Trophoblast cell (in vitro differentiated cells and primary cell): ENCODE measurements at regions not wholly inside any gene's neighbourhood (a gene's known extent, or its start where the extent isn't known, plus 50 kb on each side); places are given as distances from the start of the nearest gene placed in this dataset.

Experiments
- DNase-seq, 2 donors: peaks; one replicate each; pipeline ENCODE4 v3.0.0-alpha.2; 2016
- H2AFZ ChIP-seq: 2 replicates; pipeline ENCODE4 v1.6.1; 2013; ENCODE audit warnings: low read length, moderate library complexity, mild to moderate bottlenecking; ENCODE audit not compliant: insufficient read depth, poor library complexity
- H2AK5ac ChIP-seq: 2 replicates; pipeline ENCODE4 v1.6.1; 2013; ENCODE audit warnings: mild to moderate bottlenecking, low read length
- H2BK120ac ChIP-seq: 2 replicates; pipeline ENCODE4 v1.6.1; 2013; ENCODE audit warnings: low read length, mild to moderate bottlenecking, moderate library complexity; ENCODE audit not compliant: insufficient read depth, poor library complexity
- H2BK12ac ChIP-seq: 2 replicates; pipeline ENCODE4 v1.6.1; 2013; ENCODE audit warnings: mild to moderate bottlenecking, low read length, moderate library complexity
- H2BK5ac ChIP-seq: 2 replicates; pipeline ENCODE4 v1.6.1; 2013; ENCODE audit warnings: low read length, low read depth, moderate library complexity, mild to moderate bottlenecking; ENCODE audit not compliant: poor library complexity
- H3K14ac ChIP-seq: 2 replicates; pipeline ENCODE4 v1.6.1; 2013; ENCODE audit warnings: mild to moderate bottlenecking, low read length
- H3K18ac ChIP-seq: 2 replicates; pipeline ENCODE4 v1.6.1; 2013; ENCODE audit warnings: mild to moderate bottlenecking, low read length
- H3K23ac ChIP-seq: 2 replicates; pipeline ENCODE4 v1.6.1; 2013; ENCODE audit warnings: low read length
- H3K27ac ChIP-seq: 2 replicates; pipeline ENCODE4 v1.5.1; 2013; ENCODE audit warnings: low read depth, mild to moderate bottlenecking, inconsistent platforms, low read length, moderate library complexity
- H3K27me3 ChIP-seq: 2 replicates; pipeline ENCODE4 v1.6.1; 2013; ENCODE audit warnings: inconsistent platforms, mild to moderate bottlenecking, low read length, moderate library complexity; ENCODE audit not compliant: insufficient read depth
- H3K36me3 ChIP-seq, 2 experiments: 1 replicate in 1 of 2; 2 replicates in 1 of 2; pipeline ENCODE4 v1.6.1; 2013; ENCODE audit warnings: low read length in 2 of 2, mild to moderate bottlenecking in 2 of 2, moderate library complexity in 1 of 2; ENCODE audit not compliant: insufficient read depth in 2 of 2, control insufficient read depth in 1 of 2
- H3K4ac ChIP-seq: 2 replicates; pipeline ENCODE4 v1.6.1; 2013; ENCODE audit warnings: low read depth, mild to moderate bottlenecking, low read length, moderate library complexity
- H3K4me1 ChIP-seq, 2 experiments: 1 replicate in 1 of 2; 2 replicates in 1 of 2; pipeline ENCODE4 v1.6.1; 2013; ENCODE audit warnings: low read length in 2 of 2, mild to moderate bottlenecking in 2 of 2, moderate library complexity in 1 of 2; ENCODE audit not compliant: insufficient read depth in 2 of 2, control insufficient read depth in 1 of 2
- H3K4me2 ChIP-seq: 2 replicates; pipeline ENCODE4 v1.6.1; 2013; ENCODE audit warnings: inconsistent platforms, mild to moderate bottlenecking, low read length, moderate library complexity
- H3K4me3 ChIP-seq: 2 replicates; pipeline ENCODE4 v1.5.1; 2013; ENCODE audit warnings: mild to moderate bottlenecking, low read depth, low read length, inconsistent platforms
- H3K79me1 ChIP-seq: one replicate; pipeline ENCODE4 v1.6.1; 2013; ENCODE audit warnings: low read length
- H3K79me2 ChIP-seq: 2 replicates; pipeline ENCODE4 v1.6.1; 2013; ENCODE audit warnings: low read length, mild to moderate bottlenecking; ENCODE audit not compliant: control insufficient read depth, insufficient read depth, poor library complexity
- H3K9ac ChIP-seq: 2 replicates; pipeline ENCODE4 v1.6.1; 2013; ENCODE audit warnings: mild to moderate bottlenecking, low read length
- H3K9me3 ChIP-seq: 2 replicates; pipeline ENCODE4 v1.6.1; 2013; ENCODE audit warnings: low read depth, mild to moderate bottlenecking, control low read depth, inconsistent platforms, low read length; ENCODE audit not compliant: insufficient read depth
- H4K12ac ChIP-seq: 2 replicates; pipeline ENCODE4 v1.6.1; 2013; ENCODE audit warnings: low read depth, mild to moderate bottlenecking, low read length, moderate library complexity
- H4K8ac ChIP-seq: 2 replicates; pipeline ENCODE4 v1.6.1; 2013; ENCODE audit warnings: low read depth, mild to moderate bottlenecking, low read length, moderate library complexity
- H4K91ac ChIP-seq: one replicate; pipeline ENCODE4 v1.6.1; 2013; ENCODE audit warnings: low read depth, mild to moderate bottlenecking, low read length, moderate library complexity
- WGBS: extraction: QIAGEN DNeasy Blood & Tissue Kit; methylation state at CpG from one replicate; pipeline ENCODE4 v1.1.7; 2013; ENCODE audit warnings: missing lambda C conversion rate; ENCODE audit not compliant: insufficient read length, insufficient coverage; ENCODE audit errors: extremely low coverage; 5-methylcytosine and 5-hydroxymethylcytosine counted together

DNA sequence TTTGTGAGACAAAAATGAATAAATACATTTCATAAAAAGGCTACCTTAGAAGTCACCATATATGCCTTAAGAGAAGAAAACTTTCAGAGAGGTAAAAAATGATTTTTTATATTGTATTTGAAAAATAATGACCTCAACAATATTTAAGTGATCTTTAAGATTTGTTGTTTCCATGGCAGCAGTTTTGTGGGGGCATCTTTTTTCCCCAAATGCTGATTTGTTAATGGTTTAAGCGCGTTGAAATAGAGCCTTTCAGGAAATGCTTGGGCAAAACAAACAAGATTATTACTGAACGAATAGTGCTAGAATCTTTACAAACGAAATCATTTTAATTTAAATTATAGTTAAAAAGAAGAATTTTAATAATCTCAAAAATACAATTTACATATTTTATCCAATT is 103.1 kb upstream of the MYO16 start:
- Histone ChIP-seq H3K23ac (no peak overlapping the region), H3K79me1 (no peaks in the 10 kb centered on the region), H2AK5ac (no peak overlapping the region), H3K27ac (no peak overlapping the region), H3K4me2 (no peak overlapping the region), H3K79me2 (no peaks in the 10 kb centered on the region), H3K4ac (no peak overlapping the region), H2BK5ac (no peak overlapping the region), H3K4me1 (no peaks in the 10 kb centered on the region), H2BK12ac (no peak overlapping the region), H3K4me3 (no peak overlapping the region), H4K8ac (no peak overlapping the region), H3K9me3 (peaks cover 1% of the 10 kb centered on the region), H3K27me3 (no peaks in the 10 kb centered on the region), H4K12ac (no peak overlapping the region), H3K18ac (no peak overlapping the region), H2AFZ (no peak overlapping the region), H2BK120ac (no peak overlapping the region), H4K91ac (no peak overlapping the region), H3K9ac (no peak overlapping the region), H3K14ac (no peak overlapping the region), H3K36me3 (no peaks in the 10 kb centered on the region)
- WGBS: no CpG with 5 or more reads among the region's 4 CpGs
- no peak for DNase-seq

DNA sequence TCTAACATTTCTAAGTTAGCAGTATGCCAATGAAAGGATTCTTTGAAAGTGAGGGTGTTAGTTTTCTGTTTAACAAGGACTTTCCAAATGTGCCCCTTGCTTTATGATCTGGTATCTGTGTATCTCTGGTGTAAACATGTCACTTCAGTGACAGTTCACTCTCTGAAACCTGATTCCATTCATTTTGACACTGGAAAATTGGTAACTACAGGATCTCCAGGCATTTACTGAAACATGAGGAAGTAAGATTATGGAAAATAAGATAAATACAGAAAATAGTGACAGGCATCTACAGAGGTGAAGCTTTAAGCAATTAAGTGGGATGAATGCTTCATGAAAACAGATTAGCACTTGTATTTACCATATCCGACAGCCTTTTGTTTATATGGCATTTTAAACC is 101.6 kb upstream of the MYO16 start:
- Histone ChIP-seq H3K36me3 (no peaks in the 10 kb centered on the region), H3K9ac (no peak overlapping the region)
- WGBS: no CpG with 5 or more reads among the region's 1 CpG

DNA sequence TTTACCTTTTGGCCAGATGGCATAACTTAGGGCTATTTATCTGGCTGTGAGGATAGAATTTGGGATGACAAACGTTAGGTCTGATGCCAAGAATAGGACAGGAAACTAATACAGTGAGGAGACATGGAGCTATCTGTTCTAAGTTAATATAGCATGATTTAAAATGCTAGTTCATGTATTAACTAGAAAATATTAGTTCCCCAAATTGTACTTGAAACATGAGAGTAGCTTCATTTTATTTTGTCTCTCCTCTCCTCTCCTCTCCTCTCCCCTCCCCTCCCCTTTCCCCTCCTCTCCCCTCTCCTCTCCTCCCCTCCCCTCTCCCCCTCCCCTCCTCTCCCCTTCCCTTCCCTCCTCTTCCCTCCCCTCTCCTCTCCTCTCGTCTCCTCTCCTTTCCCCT is 101.1 kb upstream of the MYO16 start:
- Histone ChIP-seq H3K27me3 (no peaks in the 10 kb centered on the region), H3K4me1 (no peaks in the 10 kb centered on the region), H3K4me2 (no peak overlapping the region), H3K9me3 (peaks cover 1% of the 10 kb centered on the region), H3K79me2 (no peaks in the 10 kb centered on the region), H3K14ac (no peak overlapping the region), H3K23ac (no peak overlapping the region), H2AK5ac (no peak overlapping the region), H4K91ac (no peak overlapping the region), H3K4ac (no peak overlapping the region), H4K8ac (no peak overlapping the region), H2BK5ac (no peak overlapping the region), H3K9ac (no peak overlapping the region), H2AFZ (no peak overlapping the region), H4K12ac (no peak overlapping the region), H3K4me3 (no peak overlapping the region), H3K27ac (no peak overlapping the region), H3K36me3 (no peaks in the 10 kb centered on the region), H2BK120ac (no peak overlapping the region), H3K18ac (no peak overlapping the region), H2BK12ac (no peak overlapping the region), H3K79me1 (no peaks in the 10 kb centered on the region)
- WGBS: no CpG with 5 or more reads among the region's 2 CpGs
- DNase-seq: no peak

More for the DNA sequence above, 101.6 kb upstream of the MYO16 start:
- no peak overlapping the region for H3K4ac ChIP-seq
- no peaks in the 10 kb centered on the region for H3K4me1 ChIP-seq
- no peak overlapping the region for H2AK5ac ChIP-seq
- H2BK5ac ChIP-seq: no peak overlapping the region
- H3K79me1 ChIP-seq: no peaks in the 10 kb centered on the region
- H3K4me2 ChIP-seq: no peak overlapping the region
- no peak overlapping the region for H3K14ac ChIP-seq
- no peak for DNase-seq
- no peak overlapping the region for H4K12ac ChIP-seq
- H3K79me2 ChIP-seq: no peaks in the 10 kb centered on the region
- no peaks in the 10 kb centered on the region for H3K27me3 ChIP-seq
- H3K18ac ChIP-seq: no peak overlapping the region
- H3K23ac ChIP-seq: no peak overlapping the region
- peaks cover 1% of the 10 kb centered on the region for H3K9me3 ChIP-seq
- no peak overlapping the region for H2BK12ac ChIP-seq
- H3K27ac ChIP-seq: no peak overlapping the region
- no peak overlapping the region for H3K4me3 ChIP-seq
- no peak overlapping the region for H4K91ac ChIP-seq
- no peak overlapping the region for H2AFZ ChIP-seq
- no peak overlapping the region for H2BK120ac ChIP-seq
- H4K8ac ChIP-seq: no peak overlapping the region

DNA sequence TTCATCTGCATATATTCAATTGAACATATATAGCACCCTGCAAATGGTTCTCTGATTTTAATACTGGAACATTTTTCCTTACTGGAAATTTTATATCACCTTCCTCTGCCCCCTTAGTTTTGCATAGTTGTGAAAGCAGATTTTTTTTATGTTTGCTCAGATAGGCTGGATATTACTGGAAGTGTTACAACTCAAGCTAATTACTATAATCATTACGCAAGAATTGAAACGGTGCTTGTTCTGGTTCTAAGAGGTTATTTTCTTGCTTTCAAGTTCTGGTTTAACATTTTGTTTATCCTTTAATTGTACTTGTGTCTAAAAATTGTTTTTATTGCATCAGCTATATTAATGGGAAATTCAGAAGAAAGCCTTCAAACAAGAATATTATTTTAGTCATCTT is 95.6 kb upstream of the MYO16 start:
- Histone ChIP-seq H3K36me3 (no peaks in the 10 kb centered on the region), H2AK5ac (no peak overlapping the region), H3K4me2 (no peak overlapping the region), H3K18ac (no peak overlapping the region), H3K79me1 (no peaks in the 10 kb centered on the region), H3K4ac (no peak overlapping the region), H4K12ac (no peak overlapping the region), H3K14ac (no peak overlapping the region), H3K23ac (no peak overlapping the region), H2BK5ac (no peak overlapping the region), H3K4me1 (no peaks in the 10 kb centered on the region), H2AFZ (no peak overlapping the region), H4K8ac (no peak overlapping the region), H3K27me3 (no peaks in the 10 kb centered on the region), H3K79me2 (no peaks in the 10 kb centered on the region), H2BK120ac (no peak overlapping the region), H3K4me3 (no peak overlapping the region), H2BK12ac (no peak overlapping the region), H3K9me3 (no peaks in the 10 kb centered on the region), H3K27ac (no peak overlapping the region), H4K91ac (no peak overlapping the region), H3K9ac (no peak overlapping the region)
- no peak for DNase-seq
- no CpG with 5 or more reads among the region's 2 CpGs for WGBS

DNA sequence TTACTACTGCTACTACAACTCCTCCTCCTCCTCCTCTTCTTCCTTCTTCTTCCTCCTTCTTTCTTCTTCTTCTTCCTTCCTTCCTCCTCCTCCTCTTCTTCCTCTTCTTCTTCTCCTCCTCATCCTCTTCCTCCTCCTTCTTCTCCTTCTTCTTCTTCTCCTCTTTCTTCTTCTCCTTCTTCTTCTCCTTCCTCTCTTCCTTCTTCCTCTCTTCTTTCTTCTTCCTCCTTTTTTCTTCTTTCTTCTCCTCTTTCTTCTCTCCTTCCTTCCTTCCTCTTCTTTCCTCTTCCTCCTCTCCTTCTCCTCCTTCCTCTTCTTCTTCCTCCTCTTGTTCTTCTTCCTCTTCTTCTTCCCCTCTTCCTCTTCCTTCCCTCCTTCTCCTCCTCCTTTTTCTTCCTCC is 94.7 kb upstream of the MYO16 start:
- no peaks in the 10 kb centered on the region for H3K27me3 ChIP-seq
- H3K4me3 ChIP-seq: no peak overlapping the region
- no peaks in the 10 kb centered on the region for H3K36me3 ChIP-seq
- no peak overlapping the region for H2BK12ac ChIP-seq
- H3K79me2 ChIP-seq: no peaks in the 10 kb centered on the region
- no peak overlapping the region for H4K91ac ChIP-seq
- H3K23ac ChIP-seq: no peak overlapping the region
- no peak overlapping the region for H4K8ac ChIP-seq
- no peak overlapping the region for H3K9ac ChIP-seq
- no peak overlapping the region for H2BK5ac ChIP-seq
- no peak overlapping the region for H3K4ac ChIP-seq
- H3K27ac ChIP-seq: no peak overlapping the region
- H3K4me2 ChIP-seq: no peak overlapping the region
- H2AK5ac ChIP-seq: no peak overlapping the region
- no peak overlapping the region for H3K14ac ChIP-seq
- no peak overlapping the region for H2AFZ ChIP-seq
- H3K18ac ChIP-seq: no peak overlapping the region
- no peaks in the 10 kb centered on the region for H3K79me1 ChIP-seq
- no peaks in the 10 kb centered on the region for H3K9me3 ChIP-seq
- H3K4me1 ChIP-seq: no peaks in the 10 kb centered on the region
- DNase-seq: no peak
- no peak overlapping the region for H4K12ac ChIP-seq
- no peak overlapping the region for H2BK120ac ChIP-seq
